H1 (cell line): ENCODE measurements at regions not wholly inside any gene's neighbourhood (a gene's known extent, or its start where the extent isn't known, plus 50 kb on each side); places are given as distances from the start of the nearest gene placed in this dataset.

Source experiments
- ATF3 ChIP-seq: IDR thresholded peaks from 2 replicates; pipeline ENCODE4 v1.6.1; 2011; ENCODE audit warnings: low read depth, mild to moderate bottlenecking, low read length; ENCODE audit not compliant: insufficient read depth
- CTCF ChIP-seq, 3 experiments: IDR thresholded peaks; 1 replicate in 2 of 3; 2 replicates in 1 of 3; pipeline versions ENCODE4 v1.5.1 to v1.6.1; 2011; ENCODE audit warnings: low read length in 3 of 3, mild to moderate bottlenecking in 3 of 3, inconsistent platforms in 2 of 3, low read depth in 1 of 3, moderate library complexity in 1 of 3; ENCODE audit not compliant: insufficient read depth in 1 of 3; ENCODE audit errors: control extremely low read depth in 1 of 3
- EGR1 ChIP-seq: IDR thresholded peaks from 2 replicates; pipeline ENCODE4 v1.6.1; 2011; ENCODE audit warnings: low read depth, low read length, borderline replicate concordance
- JUN ChIP-seq: IDR thresholded peaks from 2 replicates; pipeline ENCODE4 v1.6.1; 2011; ENCODE audit warnings: low read depth, mild to moderate bottlenecking, improper control_type of control experiment, low read length

GRCh38 chr1:239311331-239311730 lies 75.0 kb upstream of the CHRM3 start:
- TF ChIP-seq JUN (no peak), CTCF (IDR thresholded peaks at IDR 0.05; ENCODE audit: control extremely low read depth in 1 of 3, insufficient read depth in 1 of 3, low read depth in 1 of 3, low read length in 3 of 3) (no peak), ATF3 (no peak), EGR1 (no peak)
